Duodenal mucosa (tissue), 2 donors: ENCODE measurements at regions not wholly inside any gene's neighbourhood (a gene's known extent, or its start where the extent isn't known, plus 50 kb on each side); places are given as distances from the start of the nearest gene placed in this dataset.

Experiments used
- H3K27ac ChIP-seq: one replicate; pipeline ENCODE4 v1.7.0; 2013; ENCODE audit warnings: low read depth, low read length
- H3K27me3 ChIP-seq, 2 donors: one replicate each; pipeline ENCODE4 v1.7.0; 2013; ENCODE audit warnings: low read length in 2 of 2, control low read depth in 1 of 2; ENCODE audit not compliant: insufficient read depth in 2 of 2, control insufficient read depth in 1 of 2
- H3K36me3 ChIP-seq, 2 donors: one replicate each; pipeline ENCODE4 v1.7.0; 2013; ENCODE audit warnings: low read length in 2 of 2, control low read depth in 1 of 2; ENCODE audit not compliant: insufficient read depth in 2 of 2, control insufficient read depth in 1 of 2
- H3K4me1 ChIP-seq, 2 donors: one replicate each; pipeline ENCODE4 v1.7.0; 2013; ENCODE audit warnings: low read length in 2 of 2, control low read depth in 1 of 2; ENCODE audit not compliant: insufficient read depth in 2 of 2, control insufficient read depth in 1 of 2
- H3K4me3 ChIP-seq, 2 donors: one replicate each; pipeline ENCODE4 v1.7.0; 2013; ENCODE audit warnings: low read length in 2 of 2, low read depth in 1 of 2
- H3K9ac ChIP-seq, 2 donors: one replicate each; pipeline ENCODE4 v1.7.0; 2013; ENCODE audit warnings: low read length in 2 of 2, low read depth in 1 of 2
- H3K9me3 ChIP-seq, 2 donors: one replicate each; pipeline ENCODE4 v1.7.0; 2013; ENCODE audit warnings: low read length in 2 of 2, control low read depth in 1 of 2; ENCODE audit not compliant: control insufficient read depth in 1 of 2

GRCh38 chr2:67268797-67269196 lies 128.3 kb upstream of the ETAA1 start:
- Histone ChIP-seq H3K36me3 (no peaks in the 10 kb centered on the region), H3K9me3 (no peaks in the 10 kb centered on the region), H3K27ac (no peak overlapping the region), H3K27me3 (no peaks in the 10 kb centered on the region), H3K9ac (no peak overlapping the region), H3K4me1 (no peaks in the 10 kb centered on the region), H3K4me3 (no peak overlapping the region)

GRCh38 chr2:67272195-67272594 lies 124.9 kb upstream of the ETAA1 start:
- no peak overlapping the region for H3K4me3 ChIP-seq
- H3K9ac ChIP-seq: no peak overlapping the region
- no peaks in the 10 kb centered on the region for H3K36me3 ChIP-seq
- no peak overlapping the region for H3K27ac ChIP-seq
- H3K27me3 ChIP-seq: no peaks in the 10 kb centered on the region
- no peaks in the 10 kb centered on the region for H3K9me3 ChIP-seq
- H3K4me1 ChIP-seq: no peaks in the 10 kb centered on the region

- H3K9me3 ChIP-seq: no peaks in the 10 kb centered on the region
- H3K27ac ChIP-seq: no peak overlapping the region
- no peaks in the 10 kb centered on the region for H3K27me3 ChIP-seq
- no peak overlapping the region for H3K9ac ChIP-seq
- no peak overlapping the region for H3K4me3 ChIP-seq
- no peaks in the 10 kb centered on the region for H3K36me3 ChIP-seq
- H3K4me1 ChIP-seq: no peaks in the 10 kb centered on the region
Observed at GRCh38 chr2:67277450-67277849, 119.7 kb upstream of the ETAA1 start.

GRCh38 chr2:67281101-67281500 lies 116.0 kb upstream of the ETAA1 start:
- Histone ChIP-seq H3K9ac (no peak overlapping the region), H3K27me3 (no peaks in the 10 kb centered on the region), H3K4me1 (no peaks in the 10 kb centered on the region), H3K9me3 (no peaks in the 10 kb centered on the region), H3K36me3 (no peaks in the 10 kb centered on the region), H3K4me3 (no peak overlapping the region), H3K27ac (no peak overlapping the region)

- Histone ChIP-seq H3K9ac (no peak overlapping the region), H3K27ac (no peak overlapping the region), H3K36me3 (no peaks in the 10 kb centered on the region), H3K27me3 (no peaks in the 10 kb centered on the region), H3K4me1 (no peaks in the 10 kb centered on the region), H3K9me3 (no peaks in the 10 kb centered on the region), H3K4me3 (no peak overlapping the region)
Observed at GRCh38 chr2:67283641-67284040, 113.5 kb upstream of the ETAA1 start.

- Histone ChIP-seq H3K36me3 (no peaks in the 10 kb centered on the region), H3K4me3 (no peak overlapping the region), H3K4me1 (no peaks in the 10 kb centered on the region), H3K9me3 (no peaks in the 10 kb centered on the region), H3K27me3 (no peaks in the 10 kb centered on the region), H3K27ac (no peak overlapping the region), H3K9ac (no peak overlapping the region)
Observed at GRCh38 chr2:67286981-67287759, 110.0 kb upstream of the ETAA1 start.

- no peaks in the 10 kb centered on the region for H3K4me1 ChIP-seq
- no peak overlapping the region for H3K9ac ChIP-seq
- no peak overlapping the region for H3K27ac ChIP-seq
- no peaks in the 10 kb centered on the region for H3K27me3 ChIP-seq
- H3K36me3 ChIP-seq: no peaks in the 10 kb centered on the region
- no peak overlapping the region for H3K4me3 ChIP-seq
- H3K9me3 ChIP-seq: no peaks in the 10 kb centered on the region
Observed at GRCh38 chr2:67289271-67289670, 107.9 kb upstream of the ETAA1 start.

GRCh38 chr2:67289921-67290371 lies 107.2 kb upstream of the ETAA1 start:
- Histone ChIP-seq H3K9me3 (no peaks in the 10 kb centered on the region), H3K4me3 (no peak overlapping the region), H3K9ac (no peak overlapping the region), H3K27me3 (no peaks in the 10 kb centered on the region), H3K36me3 (no peaks in the 10 kb centered on the region), H3K27ac (no peak overlapping the region), H3K4me1 (no peaks in the 10 kb centered on the region)

GRCh38 chr2:67290451-67291290 lies 106.5 kb upstream of the ETAA1 start:
- Histone ChIP-seq H3K4me3 (no peak overlapping the region), H3K36me3 (no peaks in the 10 kb centered on the region), H3K4me1 (no peaks in the 10 kb centered on the region), H3K27me3 (no peaks in the 10 kb centered on the region), H3K9ac (no peak overlapping the region), H3K27ac (no peak overlapping the region), H3K9me3 (no peaks in the 10 kb centered on the region)

GRCh38 chr2:67294218-67294617 lies 102.9 kb upstream of the ETAA1 start:
- no peaks in the 10 kb centered on the region for H3K27me3 ChIP-seq
- H3K27ac ChIP-seq: no peak overlapping the region
- H3K4me1 ChIP-seq: no peaks in the 10 kb centered on the region
- H3K9ac ChIP-seq: no peak overlapping the region
- H3K9me3 ChIP-seq: no peaks in the 10 kb centered on the region
- H3K4me3 ChIP-seq: no peak overlapping the region
- no peaks in the 10 kb centered on the region for H3K36me3 ChIP-seq
